ENCODE measurements at regions not wholly inside any gene's neighbourhood (a gene's known extent, or its start where the extent isn't known, plus 50 kb on each side); places are given as distances from the start of the nearest gene placed in this dataset.
"Not testable (repeated sequence)": the region's sequence is repeated elsewhere in the genome, so short reads cannot be mapped to it uniquely, and the experiment has no call there.

GRCh38 chr2:64743739-64744330 is 90.1 kb upstream of the SERTAD2 start:
- no peak for DNase-seq (ENCODE audit: low read depth in 2 of 2)

- DNase-seq (ENCODE audit: low read depth in 2 of 2) = no peak
Observed at GRCh38 chr2:64745562-64745961, 91.8 kb upstream of the SERTAD2 start.

GRCh38 chr2:64747690-64748091 is 94.0 kb upstream of the SERTAD2 start:
- DNase-seq (ENCODE audit: low read depth in 2 of 2) = not testable (repeated sequence)

GRCh38 chr2:64748147-64748546 is 94.4 kb upstream of the SERTAD2 start:
- DNase-seq (ENCODE audit: low read depth in 2 of 2) = no peak

GRCh38 chr2:64748561-64748960 is 94.8 kb upstream of the SERTAD2 start:
- DNase-seq (ENCODE audit: low read depth in 2 of 2) = no peak

- DNase-seq (ENCODE audit: low read depth in 2 of 2) = no peak
Observed at GRCh38 chr2:64749446-64749845, 95.7 kb upstream of the SERTAD2 start.

GRCh38 chr2:64750001-64750816 is 96.5 kb upstream of the SERTAD2 start:
- DNase-seq (ENCODE audit: low read depth in 2 of 2) = peak in 1 of 2 donors; percentile 22

- DNase-seq (ENCODE audit: low read depth in 2 of 2) = peak; percentile 94 to 97
Observed at GRCh38 chr2:64750817-64751285, 97.1 kb upstream of the SERTAD2 start.

GRCh38 chr2:64751286-64752260 is 97.9 kb upstream of the SERTAD2 start:
- DNase-seq (ENCODE audit: low read depth in 2 of 2) = peak in 1 of 2 donors; percentile 91

GRCh38 chr2:64753399-64753798 is 99.7 kb upstream of the SERTAD2 start:
- DNase-seq (ENCODE audit: low read depth in 2 of 2) = no peak

GRCh38 chr2:64754570-64754969 is 100.9 kb upstream of the SERTAD2 start:
- no peak for DNase-seq (ENCODE audit: low read depth in 2 of 2)

GRCh38 chr2:64757126-64757525 is 103.4 kb upstream of the SERTAD2 start:
- DNase-seq (ENCODE audit: low read depth in 2 of 2) = no peak

GRCh38 chr2:64760128-64760527 is 106.4 kb upstream of the SERTAD2 start:
- no peak for DNase-seq (ENCODE audit: low read depth in 2 of 2)

GRCh38 chr2:64762301-64762997 is 108.7 kb upstream of the SERTAD2 start:
- no peak for DNase-seq (ENCODE audit: low read depth in 2 of 2)

GRCh38 chr2:64763126-64763525 is 109.4 kb upstream of the SERTAD2 start:
- no peak for DNase-seq (ENCODE audit: low read depth in 2 of 2)

- DNase-seq (ENCODE audit: low read depth in 2 of 2) = no peak
Observed at GRCh38 chr2:64765160-64765805, 111.6 kb upstream of the SERTAD2 start.

GRCh38 chr2:64766841-64767669 is 113.3 kb upstream of the SERTAD2 start:
- no peak for DNase-seq (ENCODE audit: low read depth in 2 of 2)

GRCh38 chr2:64767670-64768468 is 114.2 kb upstream of the SERTAD2 start:
- peak; percentile 52 to 66 for DNase-seq (ENCODE audit: low read depth in 2 of 2)

GRCh38 chr2:64768491-64769005 is 114.8 kb upstream of the SERTAD2 start:
- DNase-seq (ENCODE audit: low read depth in 2 of 2) = no peak
